ENCODE measurements at regions not wholly inside any gene's neighbourhood (a gene's known extent, or its start where the extent isn't known, plus 50 kb on each side); places are given as distances from the start of the nearest gene placed in this dataset.

- Mint-ChIP-seq H3K9me3 (no peaks in the 10 kb centered on the region), H3K4me1 (no peaks in the 10 kb centered on the region), H3K36me3 (ENCODE audit: low read depth) (no peaks in the 10 kb centered on the region), H3K27me3 (peaks cover 16% of the 10 kb centered on the region), H3K27ac (no peak overlapping the region), H3K4me3 (no peak overlapping the region)
- ATAC-seq (replicated peaks): no peak
These were observed 126.9 kb upstream of the GRIK3 start for GRCh38 chr1:37161171-37161570.

GRCh38 chr1:37162059-37162458, 127.7 kb upstream of the GRIK3 start:
- H3K36me3 Mint-ChIP-seq (ENCODE audit: low read depth): no peaks in the 10 kb centered on the region
- no peaks in the 10 kb centered on the region for H3K4me1 Mint-ChIP-seq
- no peak overlapping the region for H3K27ac Mint-ChIP-seq
- H3K27me3 Mint-ChIP-seq: peaks cover 19% of the 10 kb centered on the region
- no peak for ATAC-seq (replicated peaks)
- no peak overlapping the region for H3K4me3 Mint-ChIP-seq
- no peaks in the 10 kb centered on the region for H3K9me3 Mint-ChIP-seq

DNA sequence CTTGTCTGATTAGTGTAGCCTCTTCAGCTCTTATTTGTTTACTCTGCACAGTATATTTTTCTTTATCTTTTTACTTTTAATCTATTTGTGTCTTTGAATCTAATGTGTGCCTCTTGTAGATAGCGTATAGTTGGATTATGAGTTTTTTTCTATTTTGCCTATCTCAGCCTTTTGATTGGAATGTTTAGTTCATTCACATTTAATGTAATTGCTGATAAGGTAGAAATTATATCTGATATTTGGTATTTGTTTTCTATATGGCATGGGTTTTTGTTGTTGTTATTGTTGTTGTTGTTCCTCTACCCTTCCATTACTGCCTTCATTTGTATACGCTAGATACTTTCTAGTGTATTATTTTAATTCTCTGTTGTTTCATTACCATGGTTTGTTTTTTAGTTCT, 131.7 kb upstream of the GRIK3 start:
- Mint-ChIP-seq H3K27me3 (peaks cover 32% of the 10 kb centered on the region), H3K36me3 (ENCODE audit: low read depth) (no peaks in the 10 kb centered on the region), H3K27ac (no peak overlapping the region), H3K4me3 (no peak overlapping the region), H3K4me1 (no peaks in the 10 kb centered on the region), H3K9me3 (peaks cover 5% of the 10 kb centered on the region)
- ATAC-seq (replicated peaks): no peak

DNA sequence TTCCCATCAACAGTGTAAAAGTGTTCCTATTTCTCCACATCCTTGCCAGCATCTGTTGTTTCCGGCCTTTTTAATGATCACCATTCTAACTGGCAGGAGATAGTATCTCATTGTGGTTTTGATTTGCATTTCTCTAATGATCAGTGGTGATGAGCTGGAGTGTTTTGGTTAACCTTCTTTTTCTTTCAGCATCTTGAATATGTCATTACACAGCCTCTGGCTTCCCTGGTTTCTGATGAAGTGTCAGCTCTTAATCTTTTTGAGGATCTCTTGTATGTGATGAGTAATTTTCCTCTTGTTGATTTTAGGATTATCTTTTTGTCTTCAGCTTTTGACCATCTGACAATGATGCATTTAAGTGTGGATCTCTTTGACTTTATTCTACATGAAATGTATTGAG, 133.2 kb upstream of the GRIK3 start:
- Mint-ChIP-seq H3K27ac (no peak overlapping the region), H3K4me1 (no peaks in the 10 kb centered on the region), H3K9me3 (peaks cover 5% of the 10 kb centered on the region), H3K4me3 (no peak overlapping the region), H3K27me3 (peaks cover 27% of the 10 kb centered on the region), H3K36me3 (ENCODE audit: low read depth) (no peaks in the 10 kb centered on the region)
- no peak for ATAC-seq (replicated peaks)

GRCh38 chr1:37169241-37169640, 134.9 kb upstream of the GRIK3 start:
- Mint-ChIP-seq H3K9me3 (peaks cover 5% of the 10 kb centered on the region), H3K36me3 (ENCODE audit: low read depth) (no peaks in the 10 kb centered on the region)

GRCh38 chr1:37169743-37170275, 135.5 kb upstream of the GRIK3 start:
- Mint-ChIP-seq H3K36me3 (ENCODE audit: low read depth) (no peaks in the 10 kb centered on the region), H3K9me3 (peaks cover 5% of the 10 kb centered on the region), H3K4me1 (no peaks in the 10 kb centered on the region), H3K27ac (no peak overlapping the region), H3K27me3 (peaks cover 39% of the 10 kb centered on the region), H3K4me3 (no peak overlapping the region)
- no peak for ATAC-seq (replicated peaks)

More at GRCh38 chr1:37169241-37169640, 134.9 kb upstream of the GRIK3 start:
- ATAC-seq (replicated peaks): no peak
- Mint-ChIP-seq H3K27me3 (peaks cover 34% of the 10 kb centered on the region), H3K4me1 (no peaks in the 10 kb centered on the region), H3K4me3 (no peak overlapping the region), H3K27ac (no peak overlapping the region)

DNA sequence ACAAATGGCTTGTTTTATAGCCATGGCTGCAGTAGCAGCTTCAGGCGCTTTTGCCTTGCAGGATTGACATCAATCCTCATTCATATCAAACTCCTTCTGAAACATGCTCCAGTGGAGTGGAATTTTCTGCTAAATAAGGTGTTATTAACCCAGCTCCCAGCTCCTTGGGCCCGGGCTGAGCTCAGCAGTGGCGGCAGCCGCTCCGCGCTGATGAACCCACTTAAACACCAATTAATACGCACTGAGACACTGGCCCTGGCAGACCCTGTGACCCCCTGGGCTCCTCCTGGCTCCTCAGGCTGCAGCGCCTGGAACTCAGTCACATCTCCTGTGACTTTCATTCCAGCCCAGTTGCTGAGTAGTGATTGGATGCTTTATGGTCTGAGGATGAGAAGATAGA, 137.4 kb upstream of the GRIK3 start:
- no peak overlapping the region for H3K27ac Mint-ChIP-seq
- H3K27me3 Mint-ChIP-seq: peaks cover 47% of the 10 kb centered on the region
- H3K4me3 Mint-ChIP-seq: no peak overlapping the region
- H3K4me1 Mint-ChIP-seq: no peaks in the 10 kb centered on the region
- no peak for ATAC-seq (replicated peaks)
- H3K36me3 Mint-ChIP-seq (ENCODE audit: low read depth): no peaks in the 10 kb centered on the region
- peaks cover 5% of the 10 kb centered on the region for H3K9me3 Mint-ChIP-seq

DNA sequence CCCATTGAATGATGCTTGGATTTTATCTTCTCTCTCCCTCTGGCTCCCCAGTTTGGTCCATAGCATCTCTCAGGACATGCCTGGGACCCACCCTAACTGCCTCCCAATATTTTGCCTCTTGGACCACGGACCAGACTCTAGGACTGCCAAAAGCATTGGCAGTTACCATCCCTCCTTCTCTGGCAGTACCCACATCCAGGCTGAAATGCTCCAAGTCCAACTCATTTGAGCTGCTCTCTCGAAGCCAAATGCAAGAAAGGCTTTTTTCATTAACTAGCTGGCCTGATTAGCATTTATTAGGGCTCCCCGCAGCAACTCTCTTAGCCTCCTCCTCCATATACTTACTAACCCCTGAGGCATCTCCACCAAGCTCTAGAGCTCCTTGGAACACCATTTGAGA, 140.0 kb upstream of the GRIK3 start:
- H3K9me3 Mint-ChIP-seq: no peaks in the 10 kb centered on the region
- ATAC-seq (replicated peaks): no peak
- no peak overlapping the region for H3K27ac Mint-ChIP-seq
- H3K4me1 Mint-ChIP-seq: no peaks in the 10 kb centered on the region
- H3K27me3 Mint-ChIP-seq: peaks cover 37% of the 10 kb centered on the region
- no peak overlapping the region for H3K4me3 Mint-ChIP-seq
- H3K36me3 Mint-ChIP-seq (ENCODE audit: low read depth): no peaks in the 10 kb centered on the region

DNA sequence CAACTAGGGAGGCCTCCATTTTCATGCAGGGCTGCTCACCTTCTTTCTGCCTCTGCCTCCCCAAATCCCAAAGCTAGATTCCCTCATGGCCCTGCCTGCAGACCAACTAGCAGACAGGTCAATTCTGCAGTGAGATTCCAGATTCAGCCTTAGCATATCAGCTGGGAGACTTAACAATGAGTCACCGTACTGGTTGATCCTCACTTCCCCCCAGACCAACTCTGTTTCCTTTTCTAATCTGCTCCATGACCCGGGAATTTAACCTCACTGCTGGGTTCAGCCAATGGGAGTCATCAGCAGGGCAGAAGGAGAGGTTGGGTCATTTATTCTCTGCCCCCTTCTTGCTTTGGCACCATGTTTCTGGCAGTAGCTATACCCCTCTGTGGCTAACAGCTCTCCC, 140.6 kb upstream of the GRIK3 start:
- H3K4me3 Mint-ChIP-seq: no peak overlapping the region
- no peak overlapping the region for H3K27ac Mint-ChIP-seq
- no peaks in the 10 kb centered on the region for H3K36me3 Mint-ChIP-seq (ENCODE audit: low read depth)
- no peaks in the 10 kb centered on the region for H3K9me3 Mint-ChIP-seq
- no peak for ATAC-seq (replicated peaks)
- peaks cover 37% of the 10 kb centered on the region for H3K27me3 Mint-ChIP-seq
- no peaks in the 10 kb centered on the region for H3K4me1 Mint-ChIP-seq

DNA sequence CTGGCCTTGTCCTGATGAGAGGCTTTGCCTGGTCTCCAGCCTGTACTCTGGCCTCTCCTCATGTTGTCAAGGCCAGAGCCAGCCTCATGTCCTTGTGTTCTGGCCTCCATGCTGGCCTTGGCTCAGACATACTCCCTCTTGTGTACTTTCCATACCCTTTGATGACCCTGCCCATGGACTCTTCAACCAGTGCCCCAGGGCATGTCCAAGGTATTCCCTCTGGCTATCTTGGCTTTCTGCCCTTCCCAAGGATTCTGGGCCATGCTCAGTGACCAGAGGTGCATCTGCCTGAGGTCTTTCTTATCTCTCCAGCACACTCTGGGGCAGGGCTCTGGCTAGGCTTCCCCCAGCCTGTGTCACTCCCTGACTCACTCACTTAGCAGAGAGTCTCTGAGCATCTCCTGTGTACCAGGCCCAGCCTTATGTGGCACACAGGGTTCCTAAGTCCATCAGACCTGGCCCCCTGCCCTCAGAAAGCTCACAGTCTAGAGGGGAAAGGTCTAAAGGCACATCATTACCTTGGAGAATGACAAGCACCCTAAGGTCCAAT, 141.4 kb upstream of the GRIK3 start:
- Mint-ChIP-seq H3K36me3 (ENCODE audit: low read depth) (no peaks in the 10 kb centered on the region), H3K27ac (no peak overlapping the region), H3K4me3 (no peak overlapping the region), H3K27me3 (peaks cover 39% of the 10 kb centered on the region), H3K9me3 (no peaks in the 10 kb centered on the region), H3K4me1 (no peaks in the 10 kb centered on the region)
- ATAC-seq (replicated peaks): no peak

DNA sequence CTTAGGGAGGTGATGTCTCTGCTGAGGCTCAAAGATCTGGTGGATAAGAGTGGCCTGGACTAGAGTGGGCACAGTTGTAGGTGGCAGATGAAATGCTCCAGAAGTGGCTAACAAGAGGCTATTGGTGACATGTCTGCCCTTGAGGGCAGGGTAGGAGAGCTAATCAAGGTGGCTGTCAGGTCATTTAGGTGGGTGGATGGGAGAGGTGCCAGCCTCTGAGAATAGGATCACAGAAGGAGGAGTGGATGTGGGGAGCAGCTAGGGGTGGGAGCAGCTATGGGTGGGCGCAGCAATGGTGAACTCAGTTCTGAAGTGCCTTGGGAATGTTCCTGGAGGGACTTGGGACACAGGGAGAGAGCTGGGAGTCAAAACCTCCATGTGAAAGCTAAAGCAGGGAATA, 142.0 kb upstream of the GRIK3 start:
- Mint-ChIP-seq H3K27me3 (peaks cover 39% of the 10 kb centered on the region), H3K27ac (no peak overlapping the region), H3K36me3 (ENCODE audit: low read depth) (no peaks in the 10 kb centered on the region), H3K9me3 (no peaks in the 10 kb centered on the region), H3K4me3 (no peak overlapping the region), H3K4me1 (no peaks in the 10 kb centered on the region)
- no peak for ATAC-seq (replicated peaks)

DNA sequence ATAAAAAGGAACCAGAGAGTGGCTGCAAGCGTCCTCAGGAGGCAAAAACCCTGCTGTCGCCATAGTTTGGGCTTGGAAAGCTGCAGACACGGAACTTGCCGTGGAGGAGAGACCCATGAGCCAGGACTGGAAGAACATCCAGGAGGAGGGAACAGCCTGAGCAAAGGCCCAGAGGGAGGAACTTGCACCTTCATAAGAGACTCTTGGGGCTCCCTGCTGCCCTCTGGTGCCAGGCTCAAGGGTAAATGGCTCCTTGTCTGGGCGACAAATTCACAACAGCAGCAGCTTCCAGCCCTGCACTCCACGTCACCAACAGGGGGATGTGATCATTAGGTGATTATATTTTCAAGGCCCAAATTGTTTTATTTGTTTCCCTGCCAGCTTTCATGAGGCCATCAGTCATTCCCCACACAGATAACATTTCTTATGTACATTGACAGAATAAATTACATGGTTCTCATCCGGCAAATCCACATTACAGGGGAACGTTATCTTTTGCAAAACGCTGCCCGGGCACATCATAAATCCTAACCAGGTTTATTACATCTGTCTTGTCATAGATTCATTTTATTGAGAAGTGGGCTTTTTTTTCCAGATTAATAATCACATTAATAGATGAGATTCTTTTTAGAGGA, 143.0 kb upstream of the GRIK3 start:
- ATAC-seq (replicated peaks): no peak
- Mint-ChIP-seq H3K36me3 (ENCODE audit: low read depth) (no peaks in the 10 kb centered on the region), H3K9me3 (no peaks in the 10 kb centered on the region), H3K27me3 (peaks cover 44% of the 10 kb centered on the region), H3K4me1 (no peaks in the 10 kb centered on the region), H3K4me3 (no peak overlapping the region), H3K27ac (no peak overlapping the region)

GRCh38 chr1:37181425-37181824, 147.1 kb upstream of the GRIK3 start:
- no peak for ATAC-seq (replicated peaks)
- H3K4me3 Mint-ChIP-seq: no peak overlapping the region
- H3K27me3 Mint-ChIP-seq: peaks cover 26% of the 10 kb centered on the region
- no peaks in the 10 kb centered on the region for H3K36me3 Mint-ChIP-seq (ENCODE audit: low read depth)
- no peaks in the 10 kb centered on the region for H3K4me1 Mint-ChIP-seq
- H3K9me3 Mint-ChIP-seq: no peaks in the 10 kb centered on the region
- H3K27ac Mint-ChIP-seq: no peak overlapping the region

DNA sequence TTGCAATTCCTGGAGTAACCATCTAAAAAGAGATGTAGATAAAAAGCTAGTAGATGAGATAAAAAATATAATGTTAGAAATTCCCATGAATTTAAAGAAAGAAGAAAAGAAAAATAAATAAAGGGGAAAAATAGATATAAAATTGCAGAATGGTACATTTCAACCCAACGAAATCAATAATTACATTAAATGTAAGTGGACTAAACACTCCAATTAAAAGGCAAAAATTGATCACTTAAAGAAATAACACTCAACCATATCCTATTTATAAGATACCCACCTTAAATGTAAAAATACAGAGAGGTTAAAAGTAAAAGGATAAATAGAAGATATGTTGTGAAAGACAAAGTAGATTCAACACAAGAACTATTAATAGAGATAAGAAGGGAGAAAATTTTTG, 150.5 kb upstream of the GRIK3 start:
- H3K4me3 Mint-ChIP-seq: no peak overlapping the region
- H3K27ac Mint-ChIP-seq: no peak overlapping the region
- no peaks in the 10 kb centered on the region for H3K9me3 Mint-ChIP-seq
- H3K27me3 Mint-ChIP-seq: peaks cover 23% of the 10 kb centered on the region
- H3K4me1 Mint-ChIP-seq: no peaks in the 10 kb centered on the region
- no peak for ATAC-seq (replicated peaks)
- H3K36me3 Mint-ChIP-seq (ENCODE audit: low read depth): no peaks in the 10 kb centered on the region

DNA sequence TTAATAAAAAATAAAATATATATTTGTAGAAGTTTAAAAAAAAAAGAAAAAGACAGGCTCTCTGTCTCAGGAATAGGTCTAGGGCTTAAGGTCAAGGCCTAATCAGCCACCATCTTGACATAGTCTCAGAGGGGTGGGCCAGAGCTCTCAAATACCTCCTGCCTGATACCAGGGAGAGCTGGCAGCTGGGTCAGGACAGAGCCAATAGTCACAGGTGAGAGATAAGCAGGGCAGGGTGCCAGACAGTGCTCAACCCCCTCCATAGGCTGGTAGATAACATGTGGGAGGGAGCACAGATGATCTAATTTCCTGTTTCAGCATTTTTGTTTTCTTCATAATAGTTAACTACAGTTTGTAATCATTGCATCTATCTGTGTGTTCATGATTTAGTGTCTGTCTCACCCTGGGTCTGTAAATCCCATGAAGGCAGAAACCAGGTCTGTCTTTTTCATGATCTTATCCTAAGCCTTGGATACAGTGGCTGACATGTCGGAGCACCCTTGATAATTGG, 152.0 kb upstream of the GRIK3 start:
- no peak overlapping the region for H3K27ac Mint-ChIP-seq

More for the DNA sequence above, 152.0 kb upstream of the GRIK3 start:
- Mint-ChIP-seq H3K9me3 (no peaks in the 10 kb centered on the region), H3K4me3 (no peak overlapping the region), H3K36me3 (ENCODE audit: low read depth) (no peaks in the 10 kb centered on the region), H3K4me1 (no peaks in the 10 kb centered on the region), H3K27me3 (peaks cover 28% of the 10 kb centered on the region)
- no peak for ATAC-seq (replicated peaks)

All from activated T-helper 17 cell treated with anti-CD3 and anti-CD28 coated beads, Interleukin-2, amount 50 U/mL, for 72 hours (primary cell).